Gastroesophageal sphincter (tissue), 4 donors: ENCODE measurements at regions not wholly inside any gene's neighbourhood (a gene's known extent, or its start where the extent isn't known, plus 50 kb on each side); places are given as distances from the start of the nearest gene placed in this dataset.

ENCODE experiments used
- ATAC-seq: fragments of 150-250 bp; one replicate; pipeline ENCODE4 v1.9.1; 2016; ENCODE audit warnings: mild to moderate bottlenecking, moderate library complexity
- H3K27ac ChIP-seq, 4 donors: fragments of 200-600 bp; sonication (generic) in 3 of 4; 1 replicate in 3 of 4; 2 replicates in 1 of 4; pipeline ENCODE4 v1.5.1; 2016 to 2019
- H3K27me3 ChIP-seq: fragments of 200-600 bp; sonication (generic); one replicate; pipeline ENCODE4 v1.5.1; 2019
- H3K36me3 ChIP-seq, 2 donors: fragments of 200-600 bp; sonication (generic); one replicate each; pipeline ENCODE4 v1.5.1; 2019; ENCODE audit warnings: control low read depth in 1 of 2
- H3K4me1 ChIP-seq, 3 donors: fragments of 200-600 bp; sonication (generic); 1 replicate in 2 of 3; 2 replicates in 1 of 3; pipeline ENCODE4 v1.5.1; 2016 to 2019; ENCODE audit warnings: control low read depth in 2 of 3
- H3K4me3 ChIP-seq, 2 donors: fragments of 200-600 bp; sonication (generic); one replicate each; pipeline ENCODE4 v1.5.1; 2019; ENCODE audit warnings: mild to moderate bottlenecking in 1 of 2, moderate library complexity in 1 of 2
- H3K9me3 ChIP-seq, 3 donors: fragments of 200-600 bp; sonication (generic); one replicate each; pipeline ENCODE4 v1.5.1; 2017 to 2019; ENCODE audit warnings: control low read depth in 2 of 3
- CTCF ChIP-seq, 4 experiments: fragments of 200-600 bp in 2 of 4; fragments of 450-650 bp in 2 of 4; sonication (generic) in 1 of 4; IDR thresholded peaks; one replicate each; pipeline ENCODE4 v1.5.1; 2017 to 2019; ENCODE audit warnings: antibody characterized with exemption in 4 of 4, mild to moderate bottlenecking in 2 of 4, moderate library complexity in 2 of 4
- EP300 ChIP-seq: sonication (generic); formaldehyde crosslinking; IDR thresholded peaks from one replicate; pipeline ENCODE4 v1.6.1; 2017; ENCODE audit warnings: antibody characterized with exemption, mild to moderate bottlenecking
- POLR2A ChIP-seq, 2 donors: fragments of 450-650 bp; IDR thresholded peaks; one replicate each; pipeline ENCODE4 v1.6.1; 2017; ENCODE audit warnings: antibody characterized with exemption in 2 of 2, mild to moderate bottlenecking in 2 of 2, moderate library complexity in 1 of 2
- POLR2AphosphoS5 ChIP-seq: sonication (generic); formaldehyde crosslinking; IDR thresholded peaks from one replicate; pipeline ENCODE4 v1.6.1; 2017; ENCODE audit warnings: antibody characterized with exemption
- WGBS, 2 donors: methylation state at CpG; one replicate each; pipeline ENCODE4 v1.1.5; 2018; ENCODE audit warnings: low coverage in 1 of 2; 5-methylcytosine and 5-hydroxymethylcytosine counted together

- Histone ChIP-seq H3K4me1 (peaks cover 0 to 27% (median 8%) of the 10 kb centered on the region in 3 donors), H3K27ac (no peak overlapping the region), H3K27me3 (no peaks in the 10 kb centered on the region), H3K4me3 (no peak overlapping the region), H3K36me3 (no peaks in the 10 kb centered on the region), H3K9me3 (no peaks in the 10 kb centered on the region)
- 40 to 54% methylated on average over 1 to 2 of the region's 4 CpGs for WGBS, 2 donors
- no peak for TF ChIP-seq CTCF (IDR thresholded peaks at IDR 0.05)
- TF ChIP-seq POLR2A (IDR thresholded peaks at IDR 0.05), result no peak
- no peak for TF ChIP-seq EP300
- TF ChIP-seq POLR2AphosphoS5, result no peak
- ATAC-seq, result peak; percentile 42
Observed at GRCh38 chr14:75363570-75364227, 64.1 kb upstream of the JDP2 start.

GRCh38 chr14:75365116-75365515 lies 62.7 kb upstream of the JDP2 start:
- peaks cover 0 to 27% (median 8%) of the 10 kb centered on the region in 3 donors for H3K4me1 ChIP-seq
- H3K27ac ChIP-seq, result no peak overlapping the region
- H3K27me3 ChIP-seq, result no peaks in the 10 kb centered on the region
- H3K4me3 ChIP-seq, result no peak overlapping the region
- no peaks in the 10 kb centered on the region for H3K36me3 ChIP-seq
- no peak for TF ChIP-seq EP300
- TF ChIP-seq POLR2AphosphoS5, result no peak
- no peak for TF ChIP-seq CTCF (IDR thresholded peaks at IDR 0.05)
- TF ChIP-seq POLR2A (IDR thresholded peaks at IDR 0.05), result no peak
- H3K9me3 ChIP-seq, result no peaks in the 10 kb centered on the region
- ATAC-seq, result no peak
- 29 to 89% methylated on average over 1 of the region's 2 CpGs for WGBS, 2 donors

- H3K36me3 ChIP-seq, result no peaks in the 10 kb centered on the region
- H3K27ac ChIP-seq, result no peak overlapping the region
- 65 to 66% methylated on average over 3 to 5 of the region's 5 CpGs for WGBS, 2 donors
- H3K4me1 ChIP-seq, result peaks cover 0 to 22% (median 8%) of the 10 kb centered on the region in 3 donors
- no peaks in the 10 kb centered on the region for H3K27me3 ChIP-seq
- no peak for ATAC-seq
- no peak overlapping the region for H3K4me3 ChIP-seq
- TF ChIP-seq POLR2AphosphoS5 (no peak), CTCF (IDR thresholded peaks at IDR 0.05) (no peak), POLR2A (IDR thresholded peaks at IDR 0.05) (no peak), EP300 (no peak)
- no peaks in the 10 kb centered on the region for H3K9me3 ChIP-seq
Observed at GRCh38 chr14:75366963-75367362, 60.9 kb upstream of the JDP2 start.

- TF ChIP-seq CTCF (IDR thresholded peaks at IDR 0.05), result no peak
- TF ChIP-seq EP300, result no peak
- TF ChIP-seq POLR2AphosphoS5, result no peak
- TF ChIP-seq POLR2A (IDR thresholded peaks at IDR 0.05), result no peak
- Histone ChIP-seq H3K9me3 (no peaks in the 10 kb centered on the region), H3K27ac (no peak overlapping the region), H3K27me3 (no peaks in the 10 kb centered on the region), H3K4me1 (peaks cover 0 to 21% (median 3%) of the 10 kb centered on the region in 3 donors), H3K36me3 (no peaks in the 10 kb centered on the region), H3K4me3 (no peak overlapping the region)
- no peak for ATAC-seq
- WGBS, 2 donors, result 86% methylated on average over 1 of the region's 1 CpG; no CpG with 5 or more reads in 1 of the 2 donors
Observed at GRCh38 chr14:75368333-75368732, 59.5 kb upstream of the JDP2 start.

GRCh38 chr14:75369506-75369905 lies 58.3 kb upstream of the JDP2 start:
- TF ChIP-seq CTCF (IDR thresholded peaks at IDR 0.05) (no peak), POLR2AphosphoS5 (no peak), EP300 (no peak), POLR2A (IDR thresholded peaks at IDR 0.05) (no peak)
- no peaks in the 10 kb centered on the region for H3K9me3 ChIP-seq
- 83 to 100% methylated on average over 1 of the region's 1 CpG for WGBS, 2 donors
- no peak for ATAC-seq
- H3K27me3 ChIP-seq, result no peaks in the 10 kb centered on the region
- peaks cover 0 to 13% (median 0%) of the 10 kb centered on the region in 3 donors for H3K4me1 ChIP-seq
- H3K4me3 ChIP-seq, result no peak overlapping the region
- H3K36me3 ChIP-seq, result no peaks in the 10 kb centered on the region
- no peak overlapping the region for H3K27ac ChIP-seq
